GM23338 (cell line): ENCODE measurements at regions not wholly inside any gene's neighbourhood (a gene's known extent, or its start where the extent isn't known, plus 50 kb on each side); places are given as distances from the start of the nearest gene placed in this dataset.

Experiments
- ATAC-seq: fragments of 200-7000 bp; cut with Tn5 transposase; 3 replicates; pipeline ENCODE4 v1.9.1; 2020
- DNase-seq: peaks from one replicate; pipeline ENCODE4 v3.0.0-alpha.2; 2015; ENCODE audit warnings: low spot score
- H2AFZ ChIP-seq: fragments of 200-600 bp; sonication (generic); 2 replicates; pipeline ENCODE4 v1.8.0; 2016; ENCODE audit warnings: antibody characterized with exemption, mild to moderate bottlenecking, moderate library complexity
- H3F3A ChIP-seq: fragments of 200-600 bp; sonication (generic); replicated peaks from 2 replicates; pipeline ENCODE4 v1.8.0; 2017; ENCODE audit warnings: antibody characterized with exemption, mixed run types, low read depth
- H3K27ac ChIP-seq: fragments of 200-600 bp; sonication (generic); 2 replicates; pipeline ENCODE4 v1.6.1; 2016; ENCODE audit warnings: low read depth
- H3K27me3 ChIP-seq: fragments of 200-600 bp; sonication (generic); 2 replicates; pipeline ENCODE4 v1.8.0; 2016; ENCODE audit warnings: mild to moderate bottlenecking, mixed run types, moderate library complexity; ENCODE audit not compliant: insufficient read depth
- H3K36me3 ChIP-seq: fragments of 200-600 bp; sonication (generic); 2 replicates; pipeline ENCODE4 v1.8.0; 2016; ENCODE audit warnings: mild to moderate bottlenecking; ENCODE audit not compliant: insufficient read depth
- H3K4me1 ChIP-seq: fragments of 200-600 bp; sonication (generic); 2 replicates; pipeline ENCODE4 v1.8.0; 2016; ENCODE audit warnings: mild to moderate bottlenecking, moderate library complexity; ENCODE audit not compliant: insufficient read depth
- H3K4me2 ChIP-seq: fragments of 200-600 bp; sonication (generic); 2 replicates; pipeline ENCODE4 v1.7.1; 2017; ENCODE audit warnings: mixed run types
- H3K4me3 ChIP-seq: fragments of 200-600 bp; sonication (generic); 2 replicates; pipeline ENCODE4 v1.6.1; 2016; ENCODE audit warnings: mixed run types
- H3K79me2 ChIP-seq: fragments of 200-600 bp; sonication (generic); replicated peaks from 2 replicates; pipeline ENCODE4 v1.8.0; 2017; ENCODE audit warnings: mild to moderate bottlenecking; ENCODE audit not compliant: insufficient read depth
- H3K9me2 ChIP-seq: fragments of 200-600 bp; sonication (generic); 2 replicates; pipeline ENCODE4 v1.8.0; 2017; ENCODE audit not compliant: insufficient read depth
- H4K20me1 ChIP-seq: fragments of 200-600 bp; sonication (generic); replicated peaks from 2 replicates; pipeline ENCODE4 v1.8.0; 2017; ENCODE audit warnings: mild to moderate bottlenecking; ENCODE audit not compliant: insufficient read depth
- H3K27ac Mint-ChIP-seq: 2 replicates; pipeline ENCODE4 v1.8.0; 2020; ENCODE audit warnings: inconsistent platforms, mild to moderate bottlenecking, moderate library complexity, mixed read lengths
- H3K27me3 Mint-ChIP-seq: 3 replicates; pipeline ENCODE4 v1.8.0; 2022; ENCODE audit warnings: low read depth, mild to moderate bottlenecking, moderate library complexity, mixed read lengths, inconsistent platforms; ENCODE audit not compliant: insufficient read depth, poor library complexity
- H3K36me3 Mint-ChIP-seq: 3 replicates; pipeline ENCODE4 v1.8.0; 2021; ENCODE audit warnings: low read depth, mild to moderate bottlenecking, inconsistent platforms, moderate library complexity, mixed read lengths
- H3K4me1 Mint-ChIP-seq: 3 replicates; pipeline ENCODE4 v1.8.0; 2020; ENCODE audit warnings: mild to moderate bottlenecking, inconsistent platforms, mixed read lengths
- H3K4me3 Mint-ChIP-seq: 3 replicates; pipeline ENCODE4 v1.8.0; 2021; ENCODE audit warnings: moderate library complexity, mild to moderate bottlenecking, inconsistent platforms, mixed read lengths
- H3K9me3 Mint-ChIP-seq: 3 replicates; pipeline ENCODE4 v1.8.0; 2020; ENCODE audit warnings: moderate library complexity, mild to moderate bottlenecking, inconsistent platforms, mixed read lengths
- CREB1 ChIP-seq: fragments of 250-450 bp; sonication (Bioruptor Pico); IDR thresholded peaks from 2 replicates; pipeline ENCODE4 v1.5.0; 2020; ENCODE audit warnings: low read depth, mild to moderate bottlenecking, moderate library complexity
- CTCF ChIP-seq, 2 experiments: fragments of 200-600 bp in 1 of 2; sonication (generic) in 1 of 2; conservative IDR thresholded peaks; 2 replicates each; pipeline versions ENCODE4 v1.5.1 to v1.6.1; 2016 to 2017; ENCODE audit warnings: antibody characterized with exemption in 2 of 2, low read depth in 2 of 2, mild to moderate bottlenecking in 2 of 2, moderate library complexity in 1 of 2
- ETS1 ChIP-seq: IDR thresholded peaks from 2 replicates; pipeline ENCODE4 v1.6.1; 2016; ENCODE audit warnings: antibody characterized with exemption
- EZH2 ChIP-seq: fragments of 200-600 bp; sonication (generic); IDR thresholded peaks from one replicate; pipeline ENCODE4 v1.8.0; 2017; ENCODE audit warnings: antibody characterized with exemption, mild to moderate bottlenecking, low read depth; ENCODE audit not compliant: unreplicated experiment
- EZH2phosphoT487 ChIP-seq: fragments of 200-600 bp; sonication (generic); IDR thresholded peaks from one replicate; pipeline ENCODE4 v1.8.1; 2018; ENCODE audit warnings: antibody characterized with exemption; ENCODE audit not compliant: unreplicated experiment
- JUNB ChIP-seq: IDR thresholded peaks from one replicate; pipeline ENCODE4 v1.6.1; 2016; ENCODE audit warnings: antibody characterized with exemption; ENCODE audit not compliant: unreplicated experiment
- NANOG ChIP-seq: IDR thresholded peaks from 2 replicates; pipeline ENCODE4 v1.6.1; 2016; ENCODE audit warnings: antibody characterized with exemption, borderline replicate concordance
- POLR2AphosphoS5 ChIP-seq: IDR thresholded peaks from 2 replicates; pipeline ENCODE4 v1.6.1; 2016; ENCODE audit warnings: antibody characterized with exemption, low read depth
- STAT1 ChIP-seq: IDR thresholded peaks from one replicate; pipeline ENCODE4 v1.6.1; 2016; ENCODE audit warnings: antibody characterized with exemption; ENCODE audit not compliant: unreplicated experiment
- ZNF114 ChIP-seq: fragments of 250-450 bp; sonication (Bioruptor Pico); IDR thresholded peaks from 2 replicates; pipeline ENCODE4 v1.5.0; 2020; ENCODE audit warnings: mild to moderate bottlenecking, moderate library complexity
- ZNF331 ChIP-seq: fragments of 250-450 bp; sonication (Bioruptor Pico); IDR thresholded peaks from 2 replicates; pipeline ENCODE4 v1.5.0; 2020; ENCODE audit warnings: low read depth, mild to moderate bottlenecking, moderate library complexity
- ZNF462 ChIP-seq: fragments of 250-450 bp; sonication (Bioruptor Pico); IDR thresholded peaks from 2 replicates; pipeline ENCODE4 v1.5.0; 2020; ENCODE audit warnings: mild to moderate bottlenecking, moderate library complexity
- TF ChIP-seq, protein P1 (sequence below): IDR thresholded peaks from one replicate; pipeline ENCODE4 v1.6.1; 2018; ENCODE audit warnings: antibody characterized with exemption; ENCODE audit not compliant: unreplicated experiment

- DNase-seq (no peak), ATAC-seq (no peak)
- no peak for TF ChIP-seq CREB1 (CRISPR knock-in tag)
- TF ChIP-seq EZH2: no peak
- TF ChIP-seq CTCF (conservative IDR thresholded peaks at IDR 0.05; ENCODE audit: low read depth in 2 of 2): no peak
- no peak for TF ChIP-seq EZH2phosphoT487
- no peak for TF ChIP-seq NANOG
- TF ChIP-seq ZNF462 (CRISPR knock-in tag): no peak
- TF ChIP-seq ETS1: no peak
- TF ChIP-seq JUNB: no peak
- TF ChIP-seq STAT1: no peak
- TF ChIP-seq, protein P1, sequence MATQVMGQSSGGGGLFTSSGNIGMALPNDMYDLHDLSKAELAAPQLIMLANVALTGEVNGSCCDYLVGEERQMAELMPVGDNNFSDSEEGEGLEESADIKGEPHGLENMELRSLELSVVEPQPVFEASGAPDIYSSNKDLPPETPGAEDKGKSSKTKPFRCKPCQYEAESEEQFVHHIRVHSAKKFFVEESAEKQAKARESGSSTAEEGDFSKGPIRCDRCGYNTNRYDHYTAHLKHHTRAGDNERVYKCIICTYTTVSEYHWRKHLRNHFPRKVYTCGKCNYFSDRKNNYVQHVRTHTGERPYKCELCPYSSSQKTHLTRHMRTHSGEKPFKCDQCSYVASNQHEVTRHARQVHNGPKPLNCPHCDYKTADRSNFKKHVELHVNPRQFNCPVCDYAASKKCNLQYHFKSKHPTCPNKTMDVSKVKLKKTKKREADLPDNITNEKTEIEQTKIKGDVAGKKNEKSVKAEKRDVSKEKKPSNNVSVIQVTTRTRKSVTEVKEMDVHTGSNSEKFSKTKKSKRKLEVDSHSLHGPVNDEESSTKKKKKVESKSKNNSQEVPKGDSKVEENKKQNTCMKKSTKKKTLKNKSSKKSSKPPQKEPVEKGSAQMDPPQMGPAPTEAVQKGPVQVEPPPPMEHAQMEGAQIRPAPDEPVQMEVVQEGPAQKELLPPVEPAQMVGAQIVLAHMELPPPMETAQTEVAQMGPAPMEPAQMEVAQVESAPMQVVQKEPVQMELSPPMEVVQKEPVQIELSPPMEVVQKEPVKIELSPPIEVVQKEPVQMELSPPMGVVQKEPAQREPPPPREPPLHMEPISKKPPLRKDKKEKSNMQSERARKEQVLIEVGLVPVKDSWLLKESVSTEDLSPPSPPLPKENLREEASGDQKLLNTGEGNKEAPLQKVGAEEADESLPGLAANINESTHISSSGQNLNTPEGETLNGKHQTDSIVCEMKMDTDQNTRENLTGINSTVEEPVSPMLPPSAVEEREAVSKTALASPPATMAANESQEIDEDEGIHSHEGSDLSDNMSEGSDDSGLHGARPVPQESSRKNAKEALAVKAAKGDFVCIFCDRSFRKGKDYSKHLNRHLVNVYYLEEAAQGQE: no peak
- TF ChIP-seq ZNF114 (CRISPR knock-in tag): no peak
- no peak for TF ChIP-seq POLR2AphosphoS5
- no peak for TF ChIP-seq ZNF331
- no peak overlapping the region for H3K27ac Mint-ChIP-seq
- Histone ChIP-seq H3K36me3 (no peaks in the 10 kb centered on the region), H2AFZ (no peak overlapping the region), H4K20me1 (no peaks in the 10 kb centered on the region), H3F3A (no peaks in the 10 kb centered on the region), H3K4me3 (no peak overlapping the region), H3K9me2 (no peaks in the 10 kb centered on the region), H3K4me2 (no peak overlapping the region), H3K27ac (no peak overlapping the region), H3K4me1 (no peaks in the 10 kb centered on the region), H3K27me3 (no peaks in the 10 kb centered on the region), H3K79me2 (no peaks in the 10 kb centered on the region)
- no peaks in the 10 kb centered on the region for H3K27me3 Mint-ChIP-seq
- H3K4me1 Mint-ChIP-seq: peaks cover 8% of the 10 kb centered on the region; the same call in 2 of the 3 replicates
- no peaks in the 10 kb centered on the region for H3K36me3 Mint-ChIP-seq
- H3K9me3 Mint-ChIP-seq: no peaks in the 10 kb centered on the region
- H3K4me3 Mint-ChIP-seq: no peak overlapping the region
Measured at GRCh38 chr4:81665045-81665444, 193.3 kb upstream of the RASGEF1B start.
